GM18907 (cell line): ENCODE measurements at regions not wholly inside any gene's neighbourhood (a gene's known extent, or its start where the extent isn't known, plus 50 kb on each side); places are given as distances from the start of the nearest gene placed in this dataset.

Experiments
- ATAC-seq: cut with Tn5 transposase; IDR thresholded peaks from one replicate; pipeline ENCODE4 v1.9.1; 2021; ENCODE audit warnings: mild to moderate bottlenecking, moderate library complexity; ENCODE audit not compliant: unreplicated experiment

DNA sequence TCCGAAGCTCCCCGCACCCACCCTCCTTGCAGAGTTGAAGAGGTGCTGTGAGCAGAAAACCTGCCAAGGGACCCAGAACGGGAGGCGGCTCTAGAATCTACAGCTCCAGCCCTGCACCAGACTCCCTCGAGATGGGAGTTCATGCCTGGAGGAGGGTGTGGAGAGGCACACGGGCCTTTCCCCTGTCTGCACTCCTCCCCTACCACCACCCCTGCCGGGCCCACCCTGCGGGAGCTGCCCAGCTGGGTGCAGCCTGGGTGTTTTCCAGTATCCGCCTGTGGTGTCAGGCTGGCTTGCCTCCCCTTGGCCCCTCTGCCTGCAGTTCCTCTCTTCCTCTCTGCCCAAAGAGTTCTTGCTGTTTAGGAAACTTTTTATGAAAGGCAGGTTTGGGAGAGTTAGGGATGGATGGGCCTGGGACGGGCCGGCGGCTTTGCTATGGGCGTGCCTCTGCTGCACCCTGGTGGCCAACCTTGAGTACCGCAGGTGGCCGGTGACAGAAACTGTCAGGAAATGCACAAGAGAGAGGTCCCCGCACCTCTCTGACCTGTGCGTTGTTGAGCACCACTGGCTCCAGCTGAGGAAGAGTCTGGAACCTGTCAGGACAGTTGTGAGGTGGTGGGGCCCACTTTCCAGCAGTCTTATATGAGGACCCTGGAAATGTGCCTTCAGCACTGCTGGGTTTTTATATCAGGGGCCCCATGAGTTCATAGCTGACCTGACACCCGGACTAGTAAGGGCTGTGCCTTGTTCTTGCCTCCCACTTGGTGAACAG is 354.1 kb downstream of the SEC14L1 start:
- ATAC-seq: no peak

DNA sequence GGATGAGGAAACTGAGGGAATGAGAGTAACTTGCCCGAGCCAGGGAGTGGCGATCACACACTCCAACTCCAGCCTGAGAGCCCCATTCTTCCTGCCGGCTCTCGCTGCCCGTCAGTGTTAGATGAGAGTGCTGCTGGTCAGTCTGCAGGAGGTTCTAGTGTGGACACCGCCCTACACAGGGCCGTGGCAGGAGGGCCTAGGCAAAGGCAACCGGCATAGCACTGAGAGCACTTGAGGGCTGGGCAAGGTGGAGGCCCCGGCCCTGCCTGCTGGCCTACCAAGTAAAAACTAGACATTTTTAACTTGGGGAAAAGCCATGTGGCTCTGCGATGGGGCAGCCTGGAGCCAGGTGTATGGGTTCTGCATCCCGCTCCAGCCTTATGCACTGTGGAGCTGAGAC is 354.8 kb downstream of the SEC14L1 start:
- ATAC-seq: no peak

DNA sequence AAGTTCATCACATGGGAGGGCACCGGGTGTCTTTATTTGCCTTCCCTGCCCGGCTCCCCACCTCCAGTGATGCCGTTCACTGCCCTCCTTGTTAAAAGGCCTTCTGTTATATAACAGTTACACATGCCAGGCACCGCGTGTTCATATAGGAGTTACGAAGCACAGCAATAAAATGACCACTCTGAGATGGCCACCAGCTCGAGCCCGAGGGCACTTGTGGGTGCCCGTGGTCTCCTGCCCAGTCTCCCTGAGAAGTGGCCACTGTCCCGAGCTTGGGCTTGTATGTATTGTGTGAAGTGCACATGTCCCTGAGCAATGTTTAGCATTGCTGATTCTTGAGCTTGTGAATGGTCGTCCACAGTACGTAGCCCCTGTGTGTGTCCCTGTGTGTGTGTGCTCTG is 355.6 kb downstream of the SEC14L1 start:
- ATAC-seq: no peak

DNA sequence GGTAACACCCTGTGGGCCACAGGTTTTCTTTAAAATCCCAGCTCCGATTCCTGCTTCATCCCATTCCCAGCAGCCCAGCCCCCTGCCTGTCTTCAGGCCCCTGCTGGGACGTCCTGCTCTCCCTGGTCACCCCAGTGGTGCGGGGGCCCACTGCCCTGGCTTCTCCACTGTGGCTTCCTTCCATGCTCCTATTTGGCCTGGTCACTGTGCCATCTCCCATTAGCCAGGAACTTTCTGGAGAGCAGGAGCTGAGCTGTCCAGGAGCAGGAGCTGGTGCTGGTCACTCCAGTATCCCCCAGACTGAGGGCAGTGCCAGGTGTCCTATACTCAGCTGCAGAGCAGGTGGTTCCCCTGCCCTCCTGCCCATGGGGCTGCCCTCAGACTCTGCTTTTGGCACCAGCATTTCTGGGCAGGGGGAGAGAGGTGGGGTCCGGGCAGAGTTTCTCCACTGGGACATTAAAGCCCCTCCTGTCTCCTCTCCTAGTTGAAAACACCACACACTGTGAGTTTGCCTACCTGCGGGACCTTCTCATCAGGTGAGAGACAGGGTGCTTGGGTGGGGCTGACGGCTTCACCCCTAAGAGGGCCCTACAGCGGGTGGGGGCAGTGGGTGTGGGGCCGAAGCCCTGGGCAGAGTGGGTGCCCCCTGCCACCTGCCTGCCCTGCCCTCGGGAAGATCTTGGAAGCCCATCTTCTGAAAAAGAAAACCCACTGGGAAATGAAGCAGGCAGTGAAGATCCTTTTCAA is 356.2 kb downstream of the SEC14L1 start:
- ATAC-seq: no peak

DNA sequence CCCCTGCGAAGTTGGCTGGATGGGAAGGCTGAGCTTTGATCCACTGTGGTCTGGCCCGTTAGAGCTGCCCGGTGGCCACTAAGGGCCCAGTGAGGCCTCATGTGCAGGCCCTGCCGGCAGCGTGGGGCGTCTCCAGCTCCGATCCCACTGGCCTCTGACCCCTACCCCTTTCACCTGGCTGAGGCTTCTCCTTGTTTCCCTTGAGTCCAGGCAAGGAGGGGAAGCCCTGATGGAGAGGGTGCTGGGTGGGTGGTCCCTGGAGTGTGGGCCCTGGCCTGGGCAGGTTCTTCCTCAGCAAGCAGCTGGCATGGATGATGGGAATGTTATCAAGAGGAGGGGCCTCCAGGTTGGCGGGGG is 356.8 kb downstream of the SEC14L1 start:
- no peak for ATAC-seq

DNA sequence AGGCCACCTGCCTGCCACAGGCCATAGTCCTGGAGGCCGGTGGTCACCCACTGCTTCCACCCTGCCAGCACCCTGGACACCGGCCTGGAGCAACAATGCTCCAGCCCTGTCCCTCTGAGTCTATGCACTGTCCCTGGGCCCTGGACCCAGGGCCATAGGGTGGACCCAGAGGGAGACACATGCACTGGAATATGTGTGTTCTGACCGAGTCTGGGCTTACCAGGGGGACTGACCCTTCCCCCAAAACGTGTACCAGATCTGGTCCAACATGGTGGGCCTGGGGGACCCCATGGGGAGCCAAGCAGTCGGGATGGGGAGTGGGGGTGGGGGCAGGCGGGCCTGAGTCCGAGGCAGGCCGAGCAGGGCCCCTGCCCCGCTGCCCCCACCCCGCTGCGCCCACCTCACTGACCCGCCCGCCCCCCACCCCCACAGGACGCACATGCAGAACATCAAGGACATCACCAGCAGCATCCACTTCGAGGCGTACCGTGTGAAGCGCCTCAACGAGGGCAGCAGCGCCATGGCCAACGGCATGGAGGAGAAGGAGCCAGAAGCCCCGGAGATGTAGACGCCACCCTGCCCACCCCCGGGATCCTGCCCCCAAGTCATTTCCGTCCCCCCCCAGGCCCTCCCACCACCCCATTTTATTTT is 357.4 kb downstream of the SEC14L1 start:
- ATAC-seq: no peak

DNA sequence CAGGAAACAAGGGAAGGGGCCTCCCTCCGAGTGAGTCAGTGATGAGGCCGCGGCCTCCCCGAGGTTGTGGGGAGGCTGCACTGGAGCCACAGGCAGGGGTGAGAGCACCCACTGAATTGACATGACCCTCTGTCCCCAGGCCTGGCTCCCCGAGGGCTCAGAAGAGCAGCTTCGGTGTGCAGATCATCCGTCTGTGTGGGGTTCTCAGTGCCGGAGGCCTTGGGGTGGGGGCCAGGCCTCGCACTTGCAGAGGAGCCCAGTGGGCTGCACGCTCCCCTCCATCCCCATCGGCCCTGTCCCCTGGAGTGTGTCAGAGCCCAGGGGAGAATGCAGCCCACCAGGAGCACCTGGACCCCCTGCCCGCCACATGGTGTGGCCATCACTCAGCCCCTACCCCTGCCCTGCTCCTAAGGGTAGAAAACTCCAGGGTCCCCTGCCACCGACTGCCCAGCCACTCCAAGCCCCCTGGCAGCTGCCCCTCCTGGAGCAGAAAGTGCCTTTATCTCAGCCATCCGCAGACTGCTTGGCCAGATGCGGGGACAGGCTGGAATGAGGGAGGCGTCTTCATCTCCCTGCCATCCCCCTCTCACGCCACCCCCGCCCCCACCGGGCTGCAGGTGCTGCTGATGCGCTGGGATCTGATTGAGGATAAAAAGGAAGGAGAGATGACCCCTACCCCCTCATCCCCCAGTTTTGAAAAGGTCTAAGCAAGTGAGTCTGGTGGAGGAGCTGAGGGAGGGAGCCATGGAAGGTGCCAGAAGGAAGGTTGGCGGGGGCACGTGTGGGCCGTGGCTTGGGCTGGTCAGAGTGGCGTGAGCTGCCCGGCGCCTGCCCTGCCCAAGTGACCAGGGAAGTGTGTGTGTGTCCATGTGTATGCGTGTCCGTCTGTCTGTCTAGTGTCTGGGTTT is 358.3 kb downstream of the SEC14L1 start:
- no peak for ATAC-seq

DNA sequence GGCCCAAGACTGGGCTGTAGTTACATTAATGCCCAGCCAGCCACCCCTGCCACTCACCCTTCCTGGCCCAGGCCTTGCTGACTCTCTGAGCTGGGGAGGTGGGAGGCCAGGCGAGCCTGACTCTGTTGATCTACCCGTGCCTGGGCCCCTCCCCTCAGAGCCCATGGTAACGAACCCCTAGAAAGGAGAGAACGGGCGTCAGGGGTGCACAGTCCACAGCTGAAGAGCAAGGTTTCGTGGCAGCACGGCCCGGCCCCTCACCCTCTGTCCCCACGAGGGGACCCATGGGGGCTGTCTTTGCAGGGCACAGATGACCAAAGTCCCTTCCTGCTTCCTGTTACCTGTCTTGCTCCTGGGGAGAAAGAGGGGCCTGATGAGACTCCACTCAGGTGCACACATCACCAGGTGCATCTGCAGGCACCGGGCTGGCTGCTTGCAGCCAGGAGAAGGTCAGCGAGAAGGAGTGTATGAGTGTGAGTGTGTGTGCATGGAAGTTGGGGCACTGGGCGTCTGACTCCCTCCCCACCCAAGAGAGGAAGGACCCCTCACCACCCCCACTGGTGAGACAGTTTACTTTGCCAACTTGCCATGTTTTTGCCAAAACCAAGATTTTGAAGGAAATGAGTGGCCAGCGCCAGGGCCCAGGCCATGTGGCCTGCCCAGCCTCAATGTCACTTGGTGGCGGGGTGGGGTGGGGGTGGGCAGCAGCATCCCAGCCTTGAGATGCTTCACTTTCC is 359.1 kb downstream of the SEC14L1 start:
- ATAC-seq: no peak

DNA sequence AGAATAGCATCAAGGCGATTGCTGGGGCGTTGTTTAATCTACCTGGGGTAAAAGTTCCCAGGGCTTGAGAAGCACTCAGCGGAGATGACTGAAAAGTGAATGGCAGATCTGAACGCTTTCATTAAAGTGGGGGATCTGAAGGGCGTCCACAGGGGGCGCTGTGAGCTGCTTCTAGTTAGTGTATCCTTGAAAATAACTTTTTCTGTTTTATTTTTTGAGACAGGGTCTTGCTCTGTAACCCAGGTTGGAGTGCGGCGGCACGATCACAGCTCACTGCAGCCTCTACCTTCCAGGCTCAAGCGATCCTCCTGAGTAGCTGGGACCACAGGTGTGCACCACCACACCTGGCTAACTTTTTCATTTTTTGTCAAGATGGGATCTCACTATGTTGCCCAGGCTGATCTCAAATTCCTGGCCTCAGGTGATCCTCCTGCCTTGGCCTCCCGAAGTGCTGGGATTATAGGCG is 360.4 kb downstream of the SEC14L1 start:
- ATAC-seq: no peak

DNA sequence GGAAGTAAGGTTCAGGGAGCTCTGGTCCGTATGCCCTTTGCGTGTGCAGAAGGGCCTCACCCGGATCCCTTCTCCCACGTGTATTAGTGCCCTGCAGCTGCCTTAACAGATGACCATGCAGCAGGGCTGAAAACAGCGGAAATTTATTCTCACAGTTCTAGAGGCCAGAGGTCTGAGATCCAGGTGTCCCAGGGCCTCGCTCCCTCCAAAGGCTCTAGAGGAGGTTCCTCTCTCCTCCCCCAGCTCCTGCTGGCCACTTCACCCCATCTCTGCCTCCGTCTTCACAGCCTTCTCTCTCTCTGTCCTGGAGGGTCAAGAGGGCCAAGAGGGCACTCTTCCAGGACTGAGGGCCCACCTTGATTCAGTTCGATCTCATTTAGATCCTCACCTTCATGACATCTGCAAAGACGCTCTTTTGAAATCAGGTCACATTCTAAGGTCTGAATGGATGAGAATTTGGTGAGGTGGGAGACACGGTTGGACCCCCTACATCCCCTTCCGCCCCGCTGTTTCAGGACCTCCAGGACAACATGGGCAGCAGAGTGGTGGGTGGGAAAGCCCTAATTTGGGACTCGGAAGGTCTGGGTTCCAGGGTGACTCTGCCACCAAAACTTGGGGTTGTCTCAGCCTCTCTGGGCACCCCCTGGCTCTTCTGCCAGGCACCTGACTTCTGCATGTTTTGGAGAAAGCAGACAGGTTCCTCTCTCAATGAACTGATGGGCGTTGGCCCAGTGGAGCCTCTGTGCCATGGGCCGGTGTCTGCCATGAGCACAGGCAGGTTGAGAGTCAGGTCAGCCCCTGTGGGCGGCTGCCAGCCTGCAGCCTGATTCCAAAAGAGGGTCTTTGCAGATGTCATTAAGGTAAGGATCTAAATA is 361.2 kb downstream of the SEC14L1 start:
- no peak for ATAC-seq

DNA sequence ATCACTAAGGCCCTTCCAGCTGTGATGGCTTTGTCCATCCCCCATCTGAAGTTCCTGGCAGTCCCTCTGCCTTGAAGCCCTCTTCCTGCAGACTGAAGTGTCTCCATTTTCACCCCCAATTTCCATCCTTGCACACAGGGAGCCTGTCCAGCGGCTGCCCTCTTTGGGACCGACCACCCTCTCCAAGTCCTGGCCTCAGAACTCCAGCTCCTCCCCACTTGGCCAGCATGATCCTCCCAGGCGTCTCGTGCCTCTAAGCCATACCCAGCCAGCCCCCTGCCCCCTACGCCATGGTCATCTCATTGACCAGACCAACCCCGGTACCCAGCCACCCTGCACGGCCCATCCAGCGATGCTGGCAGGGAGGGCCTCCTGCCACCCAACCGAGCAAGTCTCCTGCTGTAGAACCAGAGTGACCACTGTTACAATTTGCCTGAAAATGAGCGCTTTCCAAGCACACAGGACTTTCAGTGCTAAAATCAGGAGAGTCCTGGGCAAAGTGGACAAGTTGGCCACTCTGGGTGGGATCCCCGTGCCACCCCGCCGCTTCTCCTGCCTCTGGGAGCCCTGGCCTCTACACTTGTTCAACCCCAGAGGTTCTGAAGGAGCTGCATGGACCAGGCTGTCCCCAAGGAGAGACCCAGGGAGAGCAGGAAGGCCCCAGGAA is 362.0 kb downstream of the SEC14L1 start:
- ATAC-seq: no peak

DNA sequence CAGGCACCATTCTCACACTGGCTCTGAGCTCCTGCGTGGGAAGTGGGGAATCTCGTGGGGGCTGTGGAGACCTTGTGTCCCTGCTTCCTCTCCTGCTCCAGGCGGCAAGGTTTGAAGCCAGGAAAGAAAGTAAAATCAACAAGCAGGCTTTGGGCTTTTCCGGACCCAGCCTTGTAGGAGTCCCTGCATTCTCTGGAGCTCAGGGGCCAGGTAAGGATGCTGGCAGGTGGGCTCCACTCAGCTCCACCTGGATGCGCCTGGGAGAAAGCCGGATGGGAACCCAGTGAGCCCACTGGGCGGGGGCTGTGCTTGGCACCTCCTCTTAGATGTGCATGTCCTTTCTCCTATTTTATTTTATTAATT is 362.5 kb downstream of the SEC14L1 start:
- ATAC-seq: no peak

DNA sequence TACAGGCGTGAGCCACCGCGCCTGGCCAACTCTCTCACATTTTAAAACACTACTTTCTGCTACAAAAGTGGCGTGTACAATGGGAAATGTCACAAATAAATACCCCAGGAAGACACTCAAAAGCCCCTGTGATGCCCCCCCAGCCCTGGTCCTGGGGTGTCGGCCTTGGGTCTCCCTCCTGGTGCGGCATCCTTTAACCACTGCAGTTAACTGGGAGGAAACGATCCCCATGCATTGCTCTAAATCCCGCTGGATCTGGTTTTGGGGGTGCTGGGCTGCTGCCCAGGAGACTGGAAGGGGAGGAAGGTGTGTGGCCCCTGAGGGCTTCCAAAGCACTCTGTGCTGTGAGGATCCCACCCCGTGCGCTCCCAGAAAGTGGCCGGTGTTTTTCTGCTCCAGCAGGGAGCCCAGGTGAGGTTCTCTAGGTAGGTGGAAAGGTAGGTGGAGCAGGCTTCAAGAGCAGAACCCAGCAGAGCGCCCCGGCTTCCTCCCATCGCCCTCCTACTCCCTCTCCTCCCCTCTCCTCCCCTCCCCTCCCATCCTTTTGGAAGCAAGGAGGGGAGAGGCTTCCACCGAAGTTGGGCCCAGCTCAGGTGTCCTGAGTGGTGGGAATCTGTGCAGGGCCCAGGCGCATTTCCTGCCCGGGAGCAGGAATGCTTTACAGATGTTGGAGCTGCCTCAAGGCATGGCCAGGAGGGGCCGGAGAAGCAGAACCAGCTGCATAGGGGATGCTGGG is 363.3 kb downstream of the SEC14L1 start:
- ATAC-seq: no peak

DNA sequence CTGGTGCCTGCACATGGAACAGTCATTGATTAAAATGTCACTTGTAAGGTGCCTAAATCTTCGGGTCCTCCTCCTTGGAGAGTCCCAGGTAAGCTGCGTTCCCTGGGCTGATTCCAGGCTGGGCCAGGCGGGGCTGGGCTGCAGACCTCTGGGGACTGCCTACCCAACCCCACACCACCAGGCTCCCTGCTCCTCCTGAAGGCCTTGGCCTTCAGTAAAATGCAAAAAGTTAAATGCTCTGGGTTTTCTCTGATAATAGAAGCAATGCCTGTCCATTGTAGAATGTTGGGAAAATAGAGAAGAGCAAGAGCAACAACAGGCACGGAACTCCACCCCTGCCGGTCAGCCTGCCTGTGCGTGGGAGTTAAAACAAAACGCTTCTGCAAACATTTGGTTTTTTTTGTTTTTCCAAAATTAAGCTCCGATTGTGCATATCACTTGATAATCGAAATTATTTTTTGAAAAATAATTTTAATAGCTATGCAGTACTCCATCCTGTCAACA is 363.9 kb downstream of the SEC14L1 start:
- no peak for ATAC-seq

DNA sequence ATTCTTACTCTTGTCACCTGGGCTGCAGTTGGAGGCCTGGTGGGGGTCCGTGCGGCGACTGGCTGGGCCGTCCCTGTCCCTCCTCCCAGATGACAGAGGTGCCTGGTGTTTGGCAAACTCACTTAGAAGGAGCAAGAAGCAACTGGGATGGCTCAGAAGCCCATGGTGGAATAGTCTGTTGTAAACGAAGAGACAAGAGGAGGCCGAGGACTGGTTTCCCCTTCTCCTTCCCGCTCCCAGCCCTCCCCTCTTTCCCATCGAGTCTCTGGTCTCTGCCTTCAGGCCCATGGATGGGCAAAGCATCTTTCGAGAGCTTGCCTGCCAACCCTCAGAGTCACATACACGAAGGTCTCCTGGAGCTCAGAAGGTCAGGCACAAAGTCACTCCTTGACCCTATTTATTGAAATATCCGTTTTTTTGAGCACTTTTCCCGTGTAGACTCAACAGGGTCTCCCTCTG is 364.4 kb downstream of the SEC14L1 start:
- no peak for ATAC-seq

DNA sequence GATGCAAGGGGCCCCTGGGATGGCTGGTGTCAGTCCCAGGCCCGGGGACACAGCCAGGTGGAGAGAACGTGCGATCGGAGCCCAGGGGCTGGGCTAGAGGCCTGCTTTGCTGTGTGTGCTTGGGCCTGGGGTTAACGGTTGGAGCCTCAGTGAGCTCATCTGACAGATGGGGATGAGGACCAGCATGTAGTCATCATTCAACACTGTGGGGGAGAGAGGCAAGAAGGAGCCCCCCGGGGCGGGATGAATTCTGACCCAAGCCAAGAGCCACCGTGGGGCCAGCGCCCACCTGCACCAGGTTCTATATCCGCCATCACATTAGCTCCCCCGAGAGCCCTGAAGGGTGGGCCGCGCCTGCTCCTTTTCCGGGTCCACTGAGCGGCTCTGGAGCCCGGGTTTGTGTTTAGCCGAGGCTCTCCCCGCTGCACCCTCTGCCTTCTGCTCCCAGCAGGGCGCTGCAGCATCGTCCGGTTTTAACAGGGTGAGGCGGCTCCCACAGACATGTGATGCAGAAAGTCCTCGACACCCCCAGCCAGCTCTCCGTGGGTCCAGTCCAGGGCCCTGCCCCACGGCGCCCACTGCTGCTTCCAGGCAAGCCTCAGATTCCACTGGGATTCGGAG is 365.7 kb downstream of the SEC14L1 start:
- ATAC-seq: no peak

DNA sequence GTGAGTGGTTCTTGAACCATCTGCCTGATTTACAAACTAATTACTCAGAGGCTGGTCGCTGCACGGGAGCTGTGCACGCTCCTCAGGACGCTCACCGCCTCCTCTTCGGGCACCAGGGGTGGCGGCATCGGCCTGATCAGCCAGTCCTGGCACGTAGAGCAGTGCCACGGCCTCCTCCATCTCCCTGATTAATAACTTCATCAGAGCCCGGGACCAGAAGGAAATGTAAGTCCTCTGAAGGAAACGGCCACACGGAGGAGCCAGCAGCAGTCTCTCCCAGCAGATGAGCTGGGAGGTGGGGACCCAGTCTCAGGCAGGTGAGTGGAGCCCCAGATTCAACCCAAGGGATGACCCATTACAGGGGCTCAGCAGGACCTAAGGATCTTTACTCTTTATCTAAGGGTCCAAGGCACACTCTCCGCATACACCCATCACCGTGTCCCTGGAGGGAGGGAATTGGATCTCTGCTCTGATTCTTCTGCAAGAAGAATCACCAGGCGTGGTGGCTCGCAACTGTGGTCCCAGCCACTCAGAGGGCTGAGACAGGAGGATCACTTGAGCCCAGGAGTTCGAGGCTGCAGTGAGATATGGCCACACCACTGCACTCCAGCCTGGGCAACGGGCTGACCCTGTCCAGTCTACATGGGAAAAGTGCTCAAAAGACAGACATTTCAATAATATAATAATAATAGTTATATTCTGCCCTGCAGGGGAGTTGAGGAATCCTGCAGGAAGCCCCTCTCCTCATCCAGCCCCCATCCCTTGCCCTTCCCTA is 366.5 kb downstream of the SEC14L1 start:
- no peak for ATAC-seq
